NCI-H524 treated with DMSO at 0.1 percent for 48 hours (cell line): ENCODE measurements at regions not wholly inside any gene's neighbourhood (a gene's known extent, or its start where the extent isn't known, plus 50 kb on each side); places are given as distances from the start of the nearest gene placed in this dataset.

ENCODE experiments used
- DNase-seq: peaks from one replicate; lab custom pipeline; 2025; lab: John Stamatoyannopoulos, UW

DNA sequence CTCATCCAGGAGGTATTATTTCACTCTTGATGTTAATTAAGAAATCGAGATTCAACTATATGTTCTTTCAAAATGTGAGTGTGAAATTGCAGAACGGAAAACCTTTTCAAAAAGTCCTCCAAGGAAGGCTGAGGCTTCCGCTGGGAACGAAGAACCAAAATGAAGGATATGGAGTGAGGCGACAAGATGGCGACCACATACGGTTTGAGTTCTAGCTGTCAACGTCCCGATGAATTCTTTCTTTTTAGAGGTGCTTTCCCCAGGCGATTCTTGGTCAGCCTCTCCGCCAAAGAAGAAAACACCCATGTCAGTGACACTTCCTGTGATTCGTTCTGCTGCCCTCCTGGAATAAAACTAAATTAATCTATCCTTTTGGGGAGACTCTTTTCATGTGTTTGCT lies 78.3 kb upstream of the ADAMTS16 start:
- no peak for DNase-seq

DNA sequence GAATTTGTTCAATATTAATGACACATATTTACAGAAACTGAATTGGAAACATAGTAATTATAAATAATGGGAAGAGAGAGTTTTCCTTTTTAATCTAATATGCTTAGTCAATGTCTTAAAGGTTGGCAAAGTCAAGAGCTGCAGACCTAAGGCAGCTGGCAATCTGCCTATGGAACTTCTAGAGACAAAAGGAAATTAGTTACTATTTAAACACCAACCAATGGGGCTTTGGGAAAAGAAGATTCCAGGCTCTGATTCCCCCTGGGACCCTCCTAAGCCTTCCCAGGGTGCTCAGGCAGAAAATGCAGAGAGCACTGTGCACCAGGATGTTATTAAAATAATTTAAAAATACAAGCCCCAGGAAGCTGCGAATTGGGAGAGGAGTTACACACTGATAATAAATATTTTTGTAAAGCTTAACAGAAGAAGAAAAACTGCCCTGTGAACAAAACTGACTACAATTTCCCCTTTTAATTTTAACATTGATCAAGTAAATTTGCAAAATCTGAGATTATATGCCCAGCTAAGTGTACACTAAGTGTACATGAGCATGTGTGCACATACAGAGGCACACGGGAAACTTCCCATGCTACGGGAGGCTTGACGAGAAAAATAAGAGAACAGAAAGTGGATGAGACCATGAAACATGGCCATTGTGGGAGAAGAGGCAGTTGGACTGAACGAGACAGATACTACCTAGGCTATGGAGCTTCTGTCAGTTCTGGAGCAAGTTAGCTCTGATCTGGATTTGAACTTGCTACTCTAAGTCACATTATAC lies 77.4 kb upstream of the ADAMTS16 start:
- no peak for DNase-seq

DNA sequence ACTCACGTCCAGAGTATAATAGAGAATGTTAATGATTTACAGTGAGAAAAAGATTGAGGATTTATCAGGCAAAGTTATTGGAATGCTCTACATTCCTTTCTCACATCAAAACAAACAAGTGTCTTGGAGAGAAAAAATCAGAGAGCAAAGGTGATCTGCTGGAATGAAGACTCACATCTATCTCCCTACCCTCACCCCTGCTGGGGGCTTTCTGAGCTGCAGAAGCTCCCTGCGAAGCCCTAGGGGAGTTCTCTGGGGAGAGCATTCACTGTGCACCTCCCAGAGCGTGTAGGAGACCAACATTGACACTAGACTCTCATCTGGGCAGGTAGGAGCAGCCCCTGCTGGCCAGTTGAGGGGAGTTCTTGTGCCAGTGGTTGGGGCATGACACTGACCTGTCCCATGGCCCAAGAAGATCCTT lies 76.6 kb upstream of the ADAMTS16 start:
- no peak for DNase-seq

DNA sequence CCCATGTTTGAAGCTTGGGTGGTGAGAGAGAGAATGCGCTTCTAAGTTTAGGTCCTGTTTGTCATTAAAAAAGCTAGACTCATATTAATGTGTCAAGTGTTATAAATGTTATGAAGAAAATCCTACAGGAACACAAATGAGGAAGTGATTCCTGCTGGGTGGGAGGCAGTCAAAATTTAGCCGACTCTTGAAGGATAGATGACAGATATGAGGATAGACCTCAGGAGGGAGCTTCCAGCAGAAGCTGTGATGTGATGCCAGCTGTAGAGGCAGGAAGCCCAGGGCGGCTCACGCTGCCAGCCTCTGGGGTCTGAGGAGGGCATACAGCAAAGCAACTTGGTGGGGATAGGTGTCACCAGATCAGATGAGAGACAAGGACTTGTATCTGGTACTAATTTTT lies 74.7 kb upstream of the ADAMTS16 start:
- no peak for DNase-seq

DNA sequence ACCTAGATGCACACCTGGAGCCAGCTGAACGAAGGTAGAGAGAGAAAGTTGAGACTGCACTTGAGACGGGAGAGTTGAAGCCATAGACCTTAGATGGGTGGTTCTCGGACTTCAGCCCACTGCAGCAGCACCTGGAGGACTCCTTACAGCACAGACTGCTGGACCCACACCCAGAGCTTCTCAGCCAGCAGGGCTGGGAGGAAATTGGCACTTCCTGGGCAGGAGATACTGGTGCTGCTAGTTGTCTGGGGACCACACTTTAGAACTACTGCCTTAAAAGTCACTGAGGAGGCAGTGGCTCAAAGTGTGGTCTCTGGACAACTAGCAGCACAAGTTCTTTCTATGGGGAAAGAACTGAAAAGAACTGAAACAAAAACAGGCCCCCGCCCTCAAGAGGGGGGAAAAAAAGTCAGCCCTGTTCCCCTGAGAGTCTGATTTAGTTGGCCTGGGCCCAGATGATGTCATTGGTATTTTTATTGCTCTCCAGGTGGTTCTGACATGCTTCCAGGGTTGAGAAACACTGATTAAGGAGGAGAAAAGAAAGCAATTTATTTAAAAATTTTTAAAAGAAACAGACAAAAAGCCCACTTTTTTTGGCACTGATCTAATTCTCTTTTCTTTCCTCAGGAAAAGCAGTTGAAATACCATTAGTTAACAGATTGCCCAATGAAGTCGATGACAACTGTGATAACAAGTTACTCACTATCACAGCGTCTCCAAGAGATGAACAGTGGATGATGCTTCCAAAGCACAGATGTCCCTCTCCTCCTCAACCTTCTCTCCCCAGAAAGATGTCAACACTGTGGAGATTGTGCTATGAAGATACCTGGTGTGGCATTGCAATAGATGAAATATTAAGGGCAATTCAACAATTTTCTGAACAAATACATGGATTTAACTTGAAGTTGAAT lies 73.6 kb upstream of the ADAMTS16 start:
- DNase-seq, result no peak

DNA sequence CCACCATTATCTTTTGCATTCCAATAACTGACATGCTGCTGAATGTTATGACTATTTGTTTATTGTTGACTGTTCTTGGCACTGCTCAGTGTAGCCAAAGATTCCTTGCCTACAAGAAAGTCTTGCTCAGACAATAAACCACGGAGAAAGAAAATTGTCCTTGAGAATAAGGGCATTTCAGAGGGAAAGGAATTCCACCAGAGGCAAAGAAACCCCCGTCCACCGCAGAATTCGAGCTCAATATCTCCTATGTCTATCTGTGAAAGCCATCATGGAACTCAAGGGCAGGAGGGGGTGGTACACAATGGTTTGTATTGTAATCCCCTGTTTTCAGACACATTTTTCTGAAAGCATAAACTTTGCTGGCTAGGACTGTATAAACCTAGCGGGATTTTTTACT lies 70.3 kb upstream of the ADAMTS16 start:
- no peak for DNase-seq

DNA sequence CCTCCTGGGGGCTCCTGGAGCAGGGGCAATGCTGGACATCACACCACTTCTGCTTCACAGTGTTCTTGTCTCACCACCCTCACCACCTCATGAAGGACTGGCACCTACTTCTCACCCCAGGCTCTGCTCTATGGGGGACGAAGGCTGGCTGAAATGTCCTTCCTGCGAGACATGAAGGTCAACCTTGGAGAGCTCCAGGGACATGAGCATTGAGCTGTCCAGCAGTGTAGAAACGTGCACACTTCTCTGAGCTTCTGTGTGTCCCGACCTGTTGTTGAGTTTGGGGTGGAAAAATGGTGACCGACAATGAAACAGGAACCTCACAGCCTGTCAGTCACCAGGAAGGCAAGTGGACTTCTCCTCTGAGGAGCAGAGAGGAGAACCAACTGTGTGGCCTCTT lies 68.6 kb upstream of the ADAMTS16 start:
- DNase-seq, result no peak

DNA sequence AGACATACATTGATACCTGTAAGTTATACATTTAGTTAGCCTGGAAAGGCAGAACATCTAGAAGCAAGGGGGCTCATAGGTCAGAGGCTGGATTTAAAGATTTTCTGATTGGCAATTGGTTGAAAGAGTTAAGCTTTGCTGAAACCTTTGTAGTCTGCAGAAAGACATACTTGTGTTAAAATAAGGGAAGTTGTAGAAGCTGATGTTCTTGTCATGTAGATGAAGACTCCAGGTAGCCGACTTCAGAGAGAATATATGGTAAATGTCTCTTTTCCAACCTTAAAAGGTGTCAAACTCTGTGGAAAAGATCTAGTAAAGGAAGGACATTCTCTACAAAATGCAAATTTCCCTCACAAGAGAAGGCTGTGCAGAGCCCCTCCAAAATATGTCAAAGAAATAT lies 62.9 kb upstream of the ADAMTS16 start:
- no peak for DNase-seq

DNA sequence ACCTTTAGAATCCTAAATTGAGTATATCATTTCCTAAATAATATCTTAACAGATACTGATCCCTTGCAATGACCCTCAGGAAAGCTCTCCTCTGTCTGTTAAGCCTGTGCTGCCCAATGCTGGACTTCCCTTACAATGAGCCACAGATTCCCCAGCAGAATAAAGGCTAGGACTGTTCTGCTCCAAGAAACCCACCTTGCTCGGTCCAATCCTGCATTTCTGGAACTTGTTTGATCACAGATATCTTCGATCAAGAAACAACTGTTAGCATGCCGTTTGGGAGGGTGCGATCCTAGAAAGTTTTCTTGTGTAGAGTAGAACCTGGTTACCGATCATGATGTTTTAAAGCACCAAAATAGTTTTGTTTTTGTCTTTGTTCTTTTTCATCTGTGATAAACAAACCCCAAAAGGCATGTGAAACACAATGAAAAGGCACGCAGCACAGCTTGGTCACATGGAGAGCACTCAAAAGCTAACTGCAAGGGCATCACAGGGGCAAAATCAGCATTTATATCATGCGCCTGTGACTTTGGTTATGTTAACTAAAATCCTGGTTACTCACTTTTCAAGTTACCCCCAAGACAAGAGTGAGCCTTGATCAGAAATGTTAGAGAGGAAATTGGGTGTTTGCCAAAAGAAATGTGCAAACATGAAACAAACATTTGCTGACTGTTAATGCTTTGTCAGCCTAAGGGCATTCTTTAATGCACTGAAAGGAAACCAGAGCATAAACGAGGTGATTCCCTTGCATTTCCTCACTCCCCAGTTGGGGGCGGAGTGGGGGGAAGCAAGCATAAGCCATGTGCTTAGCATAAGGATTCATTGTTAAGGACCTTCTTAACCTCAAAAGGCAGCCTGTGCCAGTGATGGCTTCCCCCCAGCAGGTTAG lies 61.9 kb upstream of the ADAMTS16 start:
- DNase-seq, result no peak

DNA sequence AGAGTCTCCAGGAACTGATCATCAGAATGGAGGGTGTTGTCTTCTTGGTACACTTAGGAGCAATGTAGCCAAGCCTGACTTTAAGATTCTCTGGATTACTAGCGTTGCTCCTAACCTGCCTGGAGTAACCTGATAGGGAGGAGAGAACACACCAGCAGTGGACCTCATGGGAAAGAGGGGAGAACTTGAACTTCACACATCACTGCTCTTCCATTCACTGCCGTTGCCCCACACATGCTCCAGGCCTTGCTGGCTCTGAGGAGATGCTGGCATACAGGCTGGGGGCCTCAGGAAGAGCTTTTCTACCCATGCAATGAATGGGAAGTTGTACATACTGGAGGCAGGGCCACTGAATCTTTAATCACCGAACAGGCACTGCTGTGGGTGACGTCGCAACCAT lies 60.3 kb upstream of the ADAMTS16 start:
- no peak for DNase-seq

DNA sequence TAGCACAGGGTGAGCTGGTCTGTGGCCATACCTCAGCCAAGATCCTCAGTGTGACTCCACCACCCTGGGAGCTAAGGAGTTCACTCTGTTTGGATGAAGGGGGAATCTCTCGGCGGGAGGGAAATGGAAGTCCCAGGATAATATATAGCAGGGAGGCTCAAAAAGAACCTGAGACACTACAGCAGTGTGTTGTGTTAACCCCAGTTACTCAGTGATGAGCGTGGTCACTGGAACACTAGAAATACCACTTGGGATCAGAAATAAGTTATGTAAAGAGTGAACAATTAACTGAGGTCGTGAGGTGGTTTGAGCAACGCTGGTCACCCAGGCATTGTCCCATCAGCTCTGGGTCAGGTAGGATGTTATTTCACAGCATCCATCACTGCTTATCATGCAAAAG lies 59.3 kb upstream of the ADAMTS16 start:
- no peak for DNase-seq

DNA sequence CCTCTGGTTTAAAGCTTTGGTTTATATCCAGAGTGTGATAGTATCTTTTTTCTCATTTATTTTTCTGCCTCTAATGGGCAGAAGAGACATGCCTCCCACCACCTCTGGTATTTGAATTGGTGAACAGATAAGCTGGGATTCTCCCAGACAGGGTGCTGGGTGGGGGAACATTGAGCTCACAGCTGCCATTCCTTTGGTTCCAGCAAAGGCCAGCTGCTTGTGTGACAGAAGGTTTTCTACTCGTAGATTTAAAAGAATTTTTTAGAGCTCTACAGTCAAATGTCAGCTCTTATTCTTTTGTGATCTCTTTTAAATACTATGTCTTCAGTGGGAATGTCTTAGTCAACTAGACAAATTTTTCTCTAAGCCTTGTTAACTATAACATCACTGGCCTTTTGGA lies 54.7 kb upstream of the ADAMTS16 start:
- DNase-seq, result no peak

DNA sequence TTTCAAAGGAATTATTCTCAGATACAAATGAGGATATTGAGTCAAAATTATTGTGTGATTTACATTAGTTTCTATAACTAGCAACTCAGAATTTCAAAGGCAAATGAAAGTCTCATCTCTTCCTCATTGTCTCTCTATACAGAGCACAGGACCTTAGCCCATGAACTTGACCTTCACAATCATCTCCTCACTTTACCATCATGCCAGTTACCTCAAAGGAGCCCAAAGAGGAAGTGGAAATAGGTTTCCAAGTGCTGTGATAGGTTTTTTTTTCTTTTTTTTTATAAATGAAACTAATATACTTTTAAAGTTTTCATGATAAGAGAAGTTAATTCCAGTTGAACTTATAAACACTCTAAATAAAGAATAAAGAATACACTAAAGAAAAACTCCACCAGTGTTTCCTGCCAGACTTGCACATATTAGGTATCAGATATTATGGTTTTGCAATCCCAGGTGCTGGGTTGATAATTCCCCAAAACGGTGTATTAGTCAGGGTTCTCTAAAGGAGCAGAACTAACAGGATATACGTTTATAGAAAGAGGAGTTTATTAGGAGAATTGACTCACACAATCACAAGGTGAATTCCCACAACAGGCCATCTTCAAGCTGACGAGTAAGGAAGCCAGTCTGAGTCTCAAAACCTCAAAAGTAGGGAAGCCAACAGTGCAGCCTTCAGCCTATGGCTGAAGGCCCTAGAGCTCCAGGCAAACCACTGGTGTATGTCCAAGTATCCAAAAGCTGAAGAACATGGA lies 50.1 kb upstream of the ADAMTS16 start:
- no peak for DNase-seq
